Brain microvascular endothelial cell (primary cell): ENCODE measurements at regions not wholly inside any gene's neighbourhood (a gene's known extent, or its start where the extent isn't known, plus 50 kb on each side); places are given as distances from the start of the nearest gene placed in this dataset.

Experiments used
- DNase-seq: peaks from one replicate; pipeline ENCODE4 v3.0.0-alpha.2; 2020
- H3K27ac ChIP-seq: fragments of 250-450 bp; sonication (Bioruptor Pico); 2 replicates; pipeline ENCODE4 v1.5.1; 2020; ENCODE audit warnings: mild to moderate bottlenecking, moderate library complexity
- H3K27me3 ChIP-seq: fragments of 250-450 bp; sonication (Bioruptor Pico); replicated peaks from 2 replicates; pipeline ENCODE4 v1.5.1; 2020; ENCODE audit warnings: mild to moderate bottlenecking
- H3K36me3 ChIP-seq: fragments of 250-450 bp; sonication (Bioruptor Pico); replicated peaks from 2 replicates; pipeline ENCODE4 v1.5.1; 2020; ENCODE audit warnings: mild to moderate bottlenecking
- H3K4me3 ChIP-seq: 2 replicates; pipeline ENCODE4 v1.5.1; 2011; ENCODE audit warnings: low read depth, mild to moderate bottlenecking, control low read depth, low read length, moderate library complexity
- in situ Hi-C: cut with HindIII; loops from 2 replicates; pipeline ENCODE4 v1.10.0; 2017; ENCODE audit warnings: low sequenced_read_pairs, low pct_ligation_motif_present
- TF ChIP-seq, protein P1 (sequence below): IDR thresholded peaks from 2 replicates; pipeline ENCODE4 v1.5.1; 2011; ENCODE audit warnings: low read depth, mild to moderate bottlenecking, moderate library complexity, low read length, control low read depth, inconsistent platforms; ENCODE audit errors: missing control alignments

DNA sequence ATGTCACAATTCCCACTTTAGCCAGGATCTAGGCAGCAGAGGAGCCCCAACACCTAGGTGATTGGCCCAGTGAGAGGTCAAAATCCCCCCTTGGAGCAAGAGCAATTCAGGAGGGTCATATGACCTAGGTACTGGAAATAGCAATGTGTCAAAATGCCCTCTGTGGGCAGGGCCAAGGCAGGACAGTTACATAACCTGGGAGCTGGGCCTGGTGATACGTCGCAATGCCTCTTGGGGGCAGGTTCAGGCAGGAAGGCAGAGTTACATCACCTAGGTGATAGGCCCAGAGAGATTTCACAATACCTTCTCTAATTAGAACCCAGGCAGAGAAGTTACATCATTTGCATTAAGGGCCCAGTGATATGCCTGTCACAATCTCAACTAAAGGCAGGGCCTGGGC lies 1906.3 kb downstream of the TP53TG3F start:
- Histone ChIP-seq H3K27me3 (no peaks in the 10 kb centered on the region), H3K36me3 (no peaks in the 10 kb centered on the region), H3K4me3 (no peak overlapping the region), H3K27ac (no peak overlapping the region)
- TF ChIP-seq, protein P1, sequence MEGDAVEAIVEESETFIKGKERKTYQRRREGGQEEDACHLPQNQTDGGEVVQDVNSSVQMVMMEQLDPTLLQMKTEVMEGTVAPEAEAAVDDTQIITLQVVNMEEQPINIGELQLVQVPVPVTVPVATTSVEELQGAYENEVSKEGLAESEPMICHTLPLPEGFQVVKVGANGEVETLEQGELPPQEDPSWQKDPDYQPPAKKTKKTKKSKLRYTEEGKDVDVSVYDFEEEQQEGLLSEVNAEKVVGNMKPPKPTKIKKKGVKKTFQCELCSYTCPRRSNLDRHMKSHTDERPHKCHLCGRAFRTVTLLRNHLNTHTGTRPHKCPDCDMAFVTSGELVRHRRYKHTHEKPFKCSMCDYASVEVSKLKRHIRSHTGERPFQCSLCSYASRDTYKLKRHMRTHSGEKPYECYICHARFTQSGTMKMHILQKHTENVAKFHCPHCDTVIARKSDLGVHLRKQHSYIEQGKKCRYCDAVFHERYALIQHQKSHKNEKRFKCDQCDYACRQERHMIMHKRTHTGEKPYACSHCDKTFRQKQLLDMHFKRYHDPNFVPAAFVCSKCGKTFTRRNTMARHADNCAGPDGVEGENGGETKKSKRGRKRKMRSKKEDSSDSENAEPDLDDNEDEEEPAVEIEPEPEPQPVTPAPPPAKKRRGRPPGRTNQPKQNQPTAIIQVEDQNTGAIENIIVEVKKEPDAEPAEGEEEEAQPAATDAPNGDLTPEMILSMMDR, result no peak
- in situ Hi-C loops, result no loop called here
- DNase-seq, result no peak

DNA sequence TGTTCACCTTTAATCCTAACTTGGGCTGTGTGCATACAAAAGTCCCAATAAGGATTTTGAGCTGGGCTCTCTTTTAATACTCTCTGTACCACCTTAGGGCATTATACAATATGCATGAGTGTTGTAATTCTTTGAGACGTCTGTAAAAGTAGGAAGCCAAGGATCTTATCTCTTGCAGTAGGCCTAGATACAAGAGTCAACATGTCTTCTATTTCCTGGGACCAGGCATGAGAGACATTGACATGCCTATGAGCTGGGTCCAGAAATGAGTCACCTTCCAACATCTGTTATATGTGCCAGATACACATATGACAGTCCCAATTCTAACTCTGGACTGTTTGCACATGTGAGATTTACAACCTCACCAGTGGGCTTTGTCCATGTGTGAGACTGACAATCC lies 1911.2 kb downstream of the TP53TG3F start:
- TF ChIP-seq, protein P1, result no peak
- no peak for DNase-seq
- no peaks in the 10 kb centered on the region for H3K27me3 ChIP-seq
- H3K4me3 ChIP-seq, result no peak overlapping the region
- H3K27ac ChIP-seq, result no peak overlapping the region
- no peaks in the 10 kb centered on the region for H3K36me3 ChIP-seq
- in situ Hi-C loops, result no loop called here

DNA sequence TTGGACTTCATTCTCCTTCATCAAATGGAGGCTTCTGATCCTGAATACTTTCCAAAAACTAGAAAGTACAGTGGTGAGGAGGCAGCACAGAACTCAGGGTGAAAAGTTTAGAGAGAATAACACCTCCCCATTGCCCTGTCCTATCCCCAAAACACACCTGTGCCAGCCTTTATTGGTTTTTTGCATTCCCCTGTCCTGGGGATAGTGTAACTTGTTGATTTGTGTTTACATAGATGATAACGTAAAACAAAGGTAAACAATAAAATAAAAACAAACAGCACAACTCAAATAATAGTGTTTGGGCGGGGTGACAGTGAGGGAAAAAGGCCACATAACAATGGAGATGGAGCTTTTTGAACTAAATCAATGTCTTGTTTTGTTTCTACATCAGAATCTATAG lies 1917.7 kb downstream of the TP53TG3F start:
- Histone ChIP-seq H3K27me3 (no peaks in the 10 kb centered on the region), H3K4me3 (no peak overlapping the region), H3K27ac (no peak overlapping the region), H3K36me3 (no peaks in the 10 kb centered on the region)
- TF ChIP-seq, protein P1, result no peak
- no peak for DNase-seq
- in situ Hi-C loops, result no loop called here

DNA sequence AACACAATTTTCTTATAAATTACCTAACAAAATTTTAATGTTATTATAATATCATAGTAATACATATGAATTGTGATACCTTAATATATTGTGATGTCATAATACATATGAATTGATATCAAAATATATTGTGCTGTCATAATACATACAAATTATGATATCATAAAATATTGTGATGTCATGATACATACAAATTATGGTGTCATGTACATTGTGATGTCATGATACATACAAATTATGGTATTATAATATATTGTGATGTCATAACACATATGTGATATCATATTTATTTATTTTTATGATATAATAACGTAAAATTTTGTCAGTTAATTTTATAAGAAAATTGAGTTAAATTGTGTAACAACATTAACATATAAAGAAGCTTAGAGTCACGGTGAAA lies 1927.2 kb downstream of the TP53TG3F start:
- Histone ChIP-seq H3K27me3 (no peaks in the 10 kb centered on the region), H3K27ac (no peak overlapping the region), H3K4me3 (no peak overlapping the region), H3K36me3 (no peaks in the 10 kb centered on the region)
- no peak for DNase-seq
- in situ Hi-C loops, result no loop called here
- TF ChIP-seq, protein P1, result no peak

DNA sequence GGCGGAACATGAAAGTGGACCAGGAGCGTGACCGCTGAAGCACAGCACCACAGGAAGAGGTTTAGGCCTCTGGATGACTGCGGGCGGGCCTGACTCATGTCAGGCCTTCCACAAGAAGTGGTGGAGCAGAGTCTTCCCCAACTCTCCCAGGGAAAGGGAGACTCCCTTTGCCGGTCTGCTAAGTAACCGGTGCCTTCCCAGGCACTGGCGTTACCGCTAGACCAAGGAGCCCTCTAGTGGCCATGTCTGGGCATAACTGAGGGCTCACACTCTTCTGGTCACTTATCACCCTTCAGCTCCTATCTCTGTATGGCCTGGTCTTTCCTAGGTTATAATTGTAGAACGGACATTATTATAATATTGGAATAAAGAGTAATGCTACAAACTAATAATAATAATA lies 1931.9 kb downstream of the TP53TG3F start:
- TF ChIP-seq, protein P1, result peak; percentile 68
- in situ Hi-C loops, result no loop called here
- H3K36me3 ChIP-seq, result no peaks in the 10 kb centered on the region
- H3K27me3 ChIP-seq, result no peaks in the 10 kb centered on the region
- peak; percentile 7 for DNase-seq
- no peak overlapping the region for H3K4me3 ChIP-seq
- H3K27ac ChIP-seq, result no peak overlapping the region

DNA sequence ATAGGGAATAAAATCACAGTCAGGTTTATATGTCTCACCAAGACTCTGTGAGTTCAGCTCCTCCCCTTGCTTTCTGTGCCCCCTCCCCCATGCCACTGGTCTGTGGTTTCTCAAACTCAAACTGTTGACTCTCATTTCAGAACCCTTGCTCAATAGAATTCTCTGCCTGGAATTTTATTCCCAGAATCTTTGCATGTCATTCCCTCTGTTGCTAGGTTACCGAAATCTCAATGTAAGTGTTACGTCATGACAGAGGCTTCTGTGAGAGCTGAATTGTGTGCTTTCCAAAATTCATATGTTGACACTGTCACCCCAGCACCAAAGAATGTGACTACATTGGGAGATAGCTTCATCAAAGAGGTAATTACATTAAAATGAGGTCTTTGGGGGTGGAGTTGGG lies 1938.8 kb downstream of the TP53TG3F start:
- Histone ChIP-seq H3K27me3 (no peaks in the 10 kb centered on the region), H3K27ac (no peak overlapping the region), H3K4me3 (no peak overlapping the region), H3K36me3 (no peaks in the 10 kb centered on the region)
- DNase-seq, result no peak
- in situ Hi-C loops, result no loop called here
- TF ChIP-seq, protein P1, result no peak
